Activated T-cell treated with anti-CD3 and anti-CD28 coated beads, Interleukin-2, amount 50 U/mL, for 4 hours (primary cell): ENCODE measurements at regions not wholly inside any gene's neighbourhood (a gene's known extent, or its start where the extent isn't known, plus 50 kb on each side); places are given as distances from the start of the nearest gene placed in this dataset.
"Not testable (repeated sequence)": the region's sequence is repeated elsewhere in the genome, so short reads cannot be mapped to it uniquely, and the experiment has no call there.

Experiments
- ATAC-seq, 2 donors: fragments of 200-7000 bp; cut with Tn5 transposase; one replicate each; pipeline ENCODE4 v1.10.0; 2021
- DNase-seq: peaks from one replicate; pipeline ENCODE4 v3.0.0-alpha.2; 2020
- H3K27me3 Mint-ChIP-seq: one replicate; pipeline ENCODE4 v1.8.0; 2021; ENCODE audit warnings: low read depth, mixed read lengths
- H3K36me3 Mint-ChIP-seq: one replicate; pipeline ENCODE4 v1.8.0; 2022; ENCODE audit warnings: mixed read lengths; ENCODE audit not compliant: insufficient read depth
- H3K4me1 Mint-ChIP-seq: one replicate; pipeline ENCODE4 v1.8.0; 2021; ENCODE audit warnings: low read depth, mixed read lengths
- H3K4me3 Mint-ChIP-seq: one replicate; pipeline ENCODE4 v1.8.0; 2021; ENCODE audit warnings: mild to moderate bottlenecking, moderate library complexity, mixed read lengths
- H3K9me3 Mint-ChIP-seq: one replicate; pipeline ENCODE4 v1.8.0; 2021; ENCODE audit warnings: mixed read lengths

- DNase-seq: no peak
- H3K4me1 Mint-ChIP-seq: no peaks in the 10 kb centered on the region
- no peaks in the 10 kb centered on the region for H3K27me3 Mint-ChIP-seq
- ATAC-seq: no peak
- peaks cover 6% of the 10 kb centered on the region for H3K9me3 Mint-ChIP-seq
- H3K36me3 Mint-ChIP-seq: no peaks in the 10 kb centered on the region
- no peak overlapping the region for H3K4me3 Mint-ChIP-seq
These were observed 1256.7 kb upstream of the NRXN1 start for GRCh38 chr2:52288596-52288995.

- no peaks in the 10 kb centered on the region for H3K27me3 Mint-ChIP-seq
- H3K4me3 Mint-ChIP-seq: no peak overlapping the region
- DNase-seq: no peak
- ATAC-seq: no peak
- peaks cover 11% of the 10 kb centered on the region for H3K9me3 Mint-ChIP-seq
- no peaks in the 10 kb centered on the region for H3K36me3 Mint-ChIP-seq
- H3K4me1 Mint-ChIP-seq: no peaks in the 10 kb centered on the region
These were observed 1238.0 kb upstream of the NRXN1 start for GRCh38 chr2:52269696-52270485.

GRCh38 chr2:52264911-52265310 lies 1233.0 kb upstream of the NRXN1 start:
- Mint-ChIP-seq H3K36me3 (no peaks in the 10 kb centered on the region), H3K9me3 (peaks cover 8% of the 10 kb centered on the region), H3K4me1 (no peaks in the 10 kb centered on the region), H3K27me3 (no peaks in the 10 kb centered on the region), H3K4me3 (no peak overlapping the region)
- DNase-seq (no peak), ATAC-seq (no peak)

DNA sequence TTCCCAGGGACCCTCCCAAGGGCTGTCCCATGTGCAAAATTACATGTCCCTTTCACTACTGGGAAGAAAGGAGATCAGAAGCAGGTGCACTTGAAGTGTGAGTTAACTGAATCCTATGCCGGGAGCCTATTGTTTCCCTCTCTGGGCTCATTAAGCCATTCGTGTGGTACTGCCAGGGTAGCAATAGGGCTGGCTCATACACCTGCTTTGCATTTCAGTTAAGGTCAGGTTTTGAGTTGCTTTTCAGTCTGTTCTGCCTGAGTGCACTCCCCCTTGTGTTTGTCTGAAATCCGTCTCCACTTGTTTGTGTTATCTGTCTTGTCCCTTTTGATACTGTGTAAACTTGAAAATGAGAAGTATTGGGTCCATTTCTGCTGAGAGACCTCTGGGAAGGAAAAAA lies 1232.6 kb upstream of the NRXN1 start:
- peaks cover 8% of the 10 kb centered on the region for H3K9me3 Mint-ChIP-seq
- DNase-seq: no peak

GRCh38 chr2:52260904-52261303 lies 1229.0 kb upstream of the NRXN1 start:
- ATAC-seq (no peak), DNase-seq (no peak)
- Mint-ChIP-seq H3K4me1 (no peaks in the 10 kb centered on the region), H3K9me3 (no peaks in the 10 kb centered on the region), H3K4me3 (no peak overlapping the region), H3K27me3 (no peaks in the 10 kb centered on the region), H3K36me3 (no peaks in the 10 kb centered on the region)

More for the DNA sequence above, 1232.6 kb upstream of the NRXN1 start:
- ATAC-seq: no peak
- no peaks in the 10 kb centered on the region for H3K36me3 Mint-ChIP-seq
- H3K27me3 Mint-ChIP-seq: no peaks in the 10 kb centered on the region
- no peaks in the 10 kb centered on the region for H3K4me1 Mint-ChIP-seq
- H3K4me3 Mint-ChIP-seq: no peak overlapping the region

DNA sequence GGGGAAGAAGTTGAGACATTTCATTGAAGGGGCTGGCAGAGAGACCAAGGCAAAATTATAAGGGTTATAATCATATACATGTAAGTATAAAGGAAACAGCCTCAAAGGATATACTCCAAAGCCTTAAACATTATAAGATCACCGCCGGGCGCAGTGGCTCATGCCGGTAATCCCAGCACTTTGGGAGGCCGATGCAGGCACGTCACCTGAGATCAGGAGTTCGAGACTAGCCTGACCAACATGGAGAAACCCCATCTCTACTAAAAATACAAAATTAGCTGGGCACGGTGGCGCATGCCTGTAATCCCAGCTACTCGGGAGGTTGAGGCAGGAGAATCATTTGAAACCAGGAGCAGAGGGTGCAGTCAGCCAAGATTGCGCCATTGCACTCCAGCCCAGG lies 1227.0 kb upstream of the NRXN1 start:
- H3K9me3 Mint-ChIP-seq, H3K4me1 Mint-ChIP-seq, DNase-seq, H3K27me3 Mint-ChIP-seq, ATAC-seq, H3K36me3 Mint-ChIP-seq, H3K4me3 Mint-ChIP-seq: not testable (repeated sequence)

- Mint-ChIP-seq H3K4me3 (no peak overlapping the region), H3K36me3 (no peaks in the 10 kb centered on the region), H3K4me1 (no peaks in the 10 kb centered on the region), H3K27me3 (no peaks in the 10 kb centered on the region), H3K9me3 (no peaks in the 10 kb centered on the region)
- no peak for DNase-seq
- no peak for ATAC-seq
These were observed 1226.1 kb upstream of the NRXN1 start for GRCh38 chr2:52258038-52258437.

DNA sequence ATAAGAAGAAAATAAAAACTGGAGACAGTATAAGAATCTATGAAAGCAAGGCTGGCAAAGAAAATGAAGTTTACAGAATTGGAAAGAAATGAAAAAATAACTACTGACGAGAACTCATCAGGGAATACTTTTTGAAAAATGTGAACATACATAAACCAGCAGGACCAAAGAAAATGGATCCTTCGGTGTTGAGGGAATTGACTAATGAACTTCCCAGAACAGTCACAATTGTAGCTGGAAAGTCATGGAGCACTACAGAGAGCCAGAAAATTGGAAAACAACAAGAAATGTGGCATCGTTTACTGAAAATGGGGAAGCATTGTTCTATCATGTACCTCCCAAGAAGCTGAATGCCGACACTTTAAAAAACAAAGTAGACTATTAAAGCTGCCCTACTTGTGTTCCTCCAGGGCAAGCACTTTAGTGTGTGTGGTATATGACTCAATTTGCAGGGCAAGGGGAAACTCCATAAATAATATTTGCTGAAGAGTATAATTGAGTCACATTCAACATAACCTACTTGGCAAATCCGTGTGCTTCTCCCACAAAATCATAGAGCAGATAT lies 1221.6 kb upstream of the NRXN1 start:
- no peaks in the 10 kb centered on the region for H3K27me3 Mint-ChIP-seq
- H3K4me1 Mint-ChIP-seq: no peaks in the 10 kb centered on the region
- DNase-seq (no peak), ATAC-seq (no peak)
- no peak overlapping the region for H3K4me3 Mint-ChIP-seq
- peaks cover 5% of the 10 kb centered on the region for H3K9me3 Mint-ChIP-seq
- H3K36me3 Mint-ChIP-seq: no peaks in the 10 kb centered on the region

DNA sequence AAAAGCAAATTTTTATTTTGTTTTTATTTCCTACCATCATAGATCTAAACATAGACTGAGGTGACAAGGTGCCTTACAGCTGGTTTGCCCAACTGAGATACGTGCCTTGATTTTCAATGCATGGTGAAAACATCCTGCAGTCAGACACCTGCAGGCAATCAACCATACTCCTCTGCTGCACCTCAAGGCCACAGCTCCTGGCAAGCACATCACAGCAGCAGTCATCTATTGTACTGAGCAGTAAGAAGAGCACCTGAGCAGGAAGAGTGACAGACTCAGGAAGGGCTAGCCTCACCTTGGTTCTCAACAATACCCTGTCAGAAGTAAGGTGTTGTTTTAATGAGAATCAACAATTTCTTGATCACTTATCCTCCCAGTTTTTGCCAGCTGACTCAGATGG lies 1206.8 kb upstream of the NRXN1 start:
- no peak overlapping the region for H3K4me3 Mint-ChIP-seq
- ATAC-seq (no peak), DNase-seq (no peak)
- H3K36me3 Mint-ChIP-seq: no peaks in the 10 kb centered on the region
- H3K27me3 Mint-ChIP-seq: no peaks in the 10 kb centered on the region
- peaks cover 16% of the 10 kb centered on the region for H3K9me3 Mint-ChIP-seq
- H3K4me1 Mint-ChIP-seq: no peaks in the 10 kb centered on the region

- H3K27me3 Mint-ChIP-seq: no peaks in the 10 kb centered on the region
- H3K36me3 Mint-ChIP-seq: no peaks in the 10 kb centered on the region
These were observed 1190.2 kb upstream of the NRXN1 start for GRCh38 chr2:52222128-52222527.

GRCh38 chr2:52220393-52220792 lies 1188.5 kb upstream of the NRXN1 start:
- Mint-ChIP-seq H3K27me3 (no peaks in the 10 kb centered on the region), H3K4me1 (no peaks in the 10 kb centered on the region), H3K4me3 (no peak overlapping the region), H3K9me3 (peaks cover 5% of the 10 kb centered on the region), H3K36me3 (no peaks in the 10 kb centered on the region)
- no peak for DNase-seq
- no peak for ATAC-seq

More at GRCh38 chr2:52222128-52222527, 1190.2 kb upstream of the NRXN1 start:
- Mint-ChIP-seq H3K4me3 (no peak overlapping the region), H3K4me1 (no peaks in the 10 kb centered on the region), H3K9me3 (peaks cover 5% of the 10 kb centered on the region)
- ATAC-seq: no peak
- DNase-seq: no peak

DNA sequence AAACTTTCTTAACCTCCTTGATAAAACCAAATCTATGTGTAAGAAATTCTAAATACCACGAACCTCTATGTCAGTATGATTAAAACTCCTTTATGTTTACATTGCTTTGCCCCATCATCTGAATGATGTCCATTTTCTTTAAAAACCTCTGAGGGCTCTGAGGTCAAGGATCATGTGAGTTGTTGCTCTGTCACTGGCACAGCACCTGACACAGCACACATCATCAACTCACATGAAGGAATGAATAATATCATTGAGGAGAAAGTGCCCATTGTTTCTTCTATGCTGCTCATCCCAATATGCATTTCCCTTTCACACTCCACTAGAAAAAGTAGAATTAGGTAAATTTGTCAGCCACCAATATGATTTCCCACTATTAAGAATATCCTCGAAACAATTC lies 1178.7 kb upstream of the NRXN1 start:
- no peaks in the 10 kb centered on the region for H3K27me3 Mint-ChIP-seq
- H3K36me3 Mint-ChIP-seq: no peaks in the 10 kb centered on the region
- no peak for DNase-seq
- H3K4me3 Mint-ChIP-seq: no peak overlapping the region
- H3K4me1 Mint-ChIP-seq: no peaks in the 10 kb centered on the region
- peaks cover 4% of the 10 kb centered on the region for H3K9me3 Mint-ChIP-seq
- no peak for ATAC-seq

GRCh38 chr2:52210161-52210560 lies 1178.2 kb upstream of the NRXN1 start:
- H3K36me3 Mint-ChIP-seq: no peaks in the 10 kb centered on the region
- no peak for DNase-seq
- no peak overlapping the region for H3K4me3 Mint-ChIP-seq
- H3K27me3 Mint-ChIP-seq: no peaks in the 10 kb centered on the region
- no peak for ATAC-seq
- H3K9me3 Mint-ChIP-seq: peaks cover 4% of the 10 kb centered on the region
- no peaks in the 10 kb centered on the region for H3K4me1 Mint-ChIP-seq

DNA sequence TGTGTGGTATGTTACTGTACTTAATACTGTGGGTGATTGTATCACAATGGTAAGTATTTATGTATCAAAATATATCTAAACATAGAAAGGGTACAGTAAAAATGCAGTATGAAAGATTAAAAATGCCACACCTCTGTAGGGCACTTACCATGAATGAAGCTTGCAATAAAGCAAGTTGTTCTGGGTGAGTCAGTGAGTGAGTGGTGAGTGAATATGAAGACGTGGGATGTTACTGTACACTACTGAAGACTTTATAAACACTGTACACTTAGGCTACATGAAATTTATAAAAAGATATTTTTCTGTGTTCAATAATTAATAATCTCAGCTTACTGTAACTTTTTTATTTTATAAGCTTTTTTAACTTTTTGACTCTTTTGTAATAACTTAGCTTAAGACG lies 1162.4 kb upstream of the NRXN1 start:
- H3K27me3 Mint-ChIP-seq: no peaks in the 10 kb centered on the region
- H3K36me3 Mint-ChIP-seq: no peaks in the 10 kb centered on the region
- H3K4me3 Mint-ChIP-seq: no peak overlapping the region

DNA sequence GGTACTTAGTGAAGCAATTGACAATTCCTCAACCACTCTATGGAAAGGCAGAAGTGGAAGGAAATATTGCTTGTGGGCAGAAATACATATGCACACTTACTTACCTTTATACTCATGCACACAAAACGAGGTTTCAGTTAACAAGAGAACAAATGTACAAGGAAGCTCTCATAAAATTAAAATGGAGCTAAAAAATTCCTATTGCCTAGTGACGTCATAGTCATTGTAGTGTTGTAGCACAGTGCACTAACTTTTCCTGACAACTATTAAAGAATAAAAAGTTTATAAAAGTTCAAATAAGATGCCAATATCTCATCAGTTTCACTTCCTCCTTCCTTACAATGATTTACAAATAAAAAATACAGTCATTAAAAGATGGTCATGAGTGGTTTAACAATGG lies 1161.9 kb upstream of the NRXN1 start:
- no peaks in the 10 kb centered on the region for H3K27me3 Mint-ChIP-seq
- no peak for DNase-seq
- no peak for ATAC-seq
- no peaks in the 10 kb centered on the region for H3K4me1 Mint-ChIP-seq
- peaks cover 8% of the 10 kb centered on the region for H3K9me3 Mint-ChIP-seq
- H3K36me3 Mint-ChIP-seq: no peaks in the 10 kb centered on the region
- no peak overlapping the region for H3K4me3 Mint-ChIP-seq

More for the DNA sequence above, 1162.4 kb upstream of the NRXN1 start:
- Mint-ChIP-seq H3K9me3 (peaks cover 8% of the 10 kb centered on the region), H3K4me1 (no peaks in the 10 kb centered on the region)
- no peak for ATAC-seq
- DNase-seq: no peak
